Liver (tissue), 8 donors: ENCODE measurements at regions not wholly inside any gene's neighbourhood (a gene's known extent, or its start where the extent isn't known, plus 50 kb on each side); places are given as distances from the start of the nearest gene placed in this dataset.

Experiments
- DNase-seq: peaks from one replicate; pipeline ENCODE4 v3.0.0-alpha.2; 2017; ENCODE audit warnings: low spot score
- H3K27ac ChIP-seq, 2 donors: one replicate each; pipeline ENCODE4 v1.7.0; 2013; ENCODE audit warnings: inconsistent platforms in 2 of 2, low read length in 2 of 2, control low read depth in 1 of 2, low read depth in 1 of 2, mild to moderate bottlenecking in 1 of 2
- H3K27me3 ChIP-seq, 4 donors: one replicate each; pipeline versions ENCODE4 v1.6.1 to v1.7.0; 2013; ENCODE audit warnings: low read length in 3 of 4, inconsistent platforms in 1 of 4, mild to moderate bottlenecking in 1 of 4, moderate library complexity in 1 of 4; ENCODE audit not compliant: control insufficient read depth in 4 of 4, insufficient read depth in 4 of 4
- H3K36me3 ChIP-seq, 4 donors: one replicate each; pipeline versions ENCODE4 v1.6.1 to v1.7.0; 2013; ENCODE audit warnings: low read length in 3 of 4, mild to moderate bottlenecking in 3 of 4, low read depth in 1 of 4, moderate library complexity in 1 of 4; ENCODE audit not compliant: control insufficient read depth in 4 of 4, insufficient read depth in 3 of 4
- H3K4me1 ChIP-seq, 4 donors: one replicate each; pipeline versions ENCODE4 v1.6.1 to v1.7.0; 2013; ENCODE audit warnings: low read length in 3 of 4, mild to moderate bottlenecking in 3 of 4, moderate library complexity in 1 of 4; ENCODE audit not compliant: control insufficient read depth in 4 of 4, insufficient read depth in 4 of 4
- H3K4me3 ChIP-seq, 3 donors: one replicate each; pipeline versions ENCODE4 v1.6.1 to v1.7.0; 2013; ENCODE audit warnings: low read length in 3 of 3, control low read depth in 1 of 3, low read depth in 1 of 3, mild to moderate bottlenecking in 1 of 3
- H3K9ac ChIP-seq, 2 donors: one replicate each; pipeline ENCODE4 v1.7.0; 2013; ENCODE audit warnings: low read length in 2 of 2, mild to moderate bottlenecking in 2 of 2, moderate library complexity in 2 of 2, control low read depth in 1 of 2, low read depth in 1 of 2
- H3K9me3 ChIP-seq, 4 donors: one replicate each; pipeline versions ENCODE4 v1.6.1 to v1.7.0; 2013; ENCODE audit warnings: low read length in 3 of 4; ENCODE audit not compliant: control insufficient read depth in 4 of 4
- ATF3 ChIP-seq: IDR thresholded peaks from 2 replicates; pipeline ENCODE4 v1.6.1; 2016; ENCODE audit warnings: antibody characterized with exemption
- CTCF ChIP-seq: fragments of 150-350 bp; IDR thresholded peaks from 2 replicates; pipeline ENCODE4 v1.5.1; 2017; ENCODE audit warnings: improper control_type of control experiment, low read depth, low read length; ENCODE audit not compliant: missing input control
- EGR1 ChIP-seq, 2 donors: IDR thresholded peaks; 2 replicates each; pipeline ENCODE4 v1.6.1; 2016 to 2018; ENCODE audit warnings: antibody characterized with exemption in 2 of 2, low read depth in 2 of 2
- FOXA1 ChIP-seq: IDR thresholded peaks from 2 replicates; pipeline ENCODE4 v1.6.1; 2016; ENCODE audit warnings: antibody characterized with exemption
- FOXA2 ChIP-seq: IDR thresholded peaks from 2 replicates; pipeline ENCODE4 v1.6.1; 2016; ENCODE audit warnings: antibody characterized with exemption
- GABPA ChIP-seq, 2 donors: IDR thresholded peaks in 1 of 2; conservative IDR thresholded peaks in 1 of 2; 2 replicates each; pipeline ENCODE4 v1.6.1; 2016; ENCODE audit warnings: antibody characterized with exemption in 2 of 2, mild to moderate bottlenecking in 1 of 2, moderate library complexity in 1 of 2
- HNF4A ChIP-seq, 2 donors: conservative IDR thresholded peaks; 2 replicates each; pipeline ENCODE4 v1.6.1; 2016; ENCODE audit warnings: antibody characterized with exemption in 2 of 2, mild to moderate bottlenecking in 2 of 2
- HNF4G ChIP-seq: IDR thresholded peaks from 2 replicates; pipeline ENCODE4 v1.6.1; 2016; ENCODE audit warnings: antibody characterized with exemption
- JUND ChIP-seq, 2 donors: IDR thresholded peaks; 2 replicates each; pipeline ENCODE4 v1.6.1; 2016; ENCODE audit warnings: antibody characterized with exemption in 2 of 2
- MAX ChIP-seq: IDR thresholded peaks from 2 replicates; pipeline ENCODE4 v1.6.1; 2016; ENCODE audit warnings: antibody characterized with exemption
- NR2F2 ChIP-seq: IDR thresholded peaks from 2 replicates; pipeline ENCODE4 v1.6.1; 2016; ENCODE audit warnings: antibody characterized with exemption
- RAD21 ChIP-seq, 2 donors: IDR thresholded peaks; 2 replicates each; pipeline ENCODE4 v1.6.1; 2016; ENCODE audit warnings: antibody characterized with exemption in 2 of 2, mild to moderate bottlenecking in 2 of 2
- RXRA ChIP-seq, 2 donors: IDR thresholded peaks; 2 replicates each; pipeline ENCODE4 v1.6.1; 2017 to 2018; ENCODE audit warnings: antibody characterized with exemption in 2 of 2, mild to moderate bottlenecking in 1 of 2
- SP1 ChIP-seq: IDR thresholded peaks from 2 replicates; pipeline ENCODE4 v1.6.1; 2018; ENCODE audit warnings: antibody characterized with exemption, mild to moderate bottlenecking
- TAF1 ChIP-seq: conservative IDR thresholded peaks from 2 replicates; pipeline ENCODE4 v1.6.1; 2016; ENCODE audit warnings: antibody characterized with exemption, mild to moderate bottlenecking
- YY1 ChIP-seq: IDR thresholded peaks from 2 replicates; pipeline ENCODE4 v1.6.1; 2016; ENCODE audit warnings: antibody characterized with exemption, mild to moderate bottlenecking
- WGBS: extraction: QIAGEN DNeasy Blood & Tissue Kit; methylation state at CpG from one replicate; pipeline ENCODE4 v1.1.7; 2013; 5-methylcytosine and 5-hydroxymethylcytosine counted together
- TF ChIP-seq, protein P1 (sequence below): IDR thresholded peaks from 2 replicates; pipeline ENCODE4 v1.6.1; 2016; ENCODE audit warnings: antibody characterized with exemption
- TF ChIP-seq, protein P2 (sequence below): IDR thresholded peaks from 2 replicates; pipeline ENCODE4 v1.6.1; 2016; ENCODE audit warnings: antibody characterized with exemption, mild to moderate bottlenecking
- donor health status: healthy.
- donor health status: healthy.
- donor health status: healthy.
- donor health status: healthy.
- donor health status: healthy.

DNA sequence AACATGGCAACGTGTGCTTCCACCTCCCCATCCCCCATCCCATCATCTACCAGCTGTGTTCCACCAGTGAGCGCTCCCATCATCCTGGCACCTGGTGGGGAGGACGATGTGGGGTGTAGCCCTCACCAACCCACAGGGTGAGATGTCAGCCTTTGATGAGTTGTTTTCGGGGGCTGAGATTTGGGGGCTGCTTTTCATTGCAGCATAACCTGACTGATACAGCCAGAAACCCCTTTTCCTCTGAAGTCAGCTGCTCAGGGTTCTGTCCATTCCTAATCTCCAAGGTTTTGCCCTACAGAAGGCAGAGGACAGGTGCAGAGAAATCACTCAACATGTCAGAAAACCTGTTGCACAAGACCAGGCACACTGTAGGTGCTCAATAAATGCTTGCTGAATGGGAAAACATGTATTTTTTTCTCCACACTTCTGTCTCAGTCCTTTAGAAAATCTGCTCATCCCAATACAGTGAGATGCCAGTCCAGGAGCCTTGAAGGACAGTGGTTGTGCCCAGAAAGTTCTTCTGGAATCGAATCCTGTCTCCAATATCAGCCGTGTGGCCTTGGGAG lies 239.8 kb downstream of the RBM19 start:
- Histone ChIP-seq H3K9me3 (peaks cover 0 to 4% (median 1%) of the 10 kb centered on the region in 4 donors), H3K4me3 (no peak overlapping the region), H3K27me3 (peaks cover 0 to 2% (median 0%) of the 10 kb centered on the region in 4 donors), H3K4me1 (no peaks in the 10 kb centered on the region), H3K27ac (no peak overlapping the region), H3K9ac (no peak overlapping the region), H3K36me3 (no peaks in the 10 kb centered on the region)
- TF ChIP-seq FOXA1: no peak
- TF ChIP-seq JUND (IDR thresholded peaks at IDR 0.05): no peak
- no peak for TF ChIP-seq YY1
- no peak for TF ChIP-seq ATF3
- no peak for TF ChIP-seq EGR1 (IDR thresholded peaks at IDR 0.05; ENCODE audit: low read depth in 2 of 2)
- TF ChIP-seq HNF4G: no peak
- no peak for TF ChIP-seq RAD21 (IDR thresholded peaks at IDR 0.05)
- TF ChIP-seq FOXA2: no peak
- no peak for TF ChIP-seq SP1
- no peak for TF ChIP-seq NR2F2
- WGBS: 80% methylated on average over 6 of the region's 6 CpGs
- DNase-seq: no peak

DNA sequence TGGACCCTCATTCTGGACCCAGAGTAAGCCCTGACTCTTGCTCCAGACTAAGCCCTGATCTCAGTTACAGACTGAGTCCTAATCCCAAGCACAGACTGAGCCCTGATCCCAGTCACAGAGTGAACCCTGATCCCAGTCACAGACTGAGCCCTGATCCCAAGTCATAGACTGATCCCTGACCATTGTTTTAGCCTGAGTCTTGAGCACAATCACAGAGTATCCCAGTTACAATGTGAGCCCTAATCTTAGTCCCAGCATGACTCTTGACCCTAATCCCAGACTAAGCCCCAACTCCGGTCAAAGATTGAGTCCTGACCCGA lies 240.6 kb downstream of the RBM19 start:
- DNase-seq: no peak
- WGBS: 92% methylated on average over 2 of the region's 2 CpGs
- no peaks in the 10 kb centered on the region for H3K27me3 ChIP-seq
- H3K36me3 ChIP-seq: no peaks in the 10 kb centered on the region
- no peak overlapping the region for H3K4me3 ChIP-seq
- no peak for TF ChIP-seq CTCF
- no peak for TF ChIP-seq FOXA2
- no peak for TF ChIP-seq NR2F2
- TF ChIP-seq JUND (IDR thresholded peaks at IDR 0.05): no peak
- no peak for TF ChIP-seq EGR1 (IDR thresholded peaks at IDR 0.05; ENCODE audit: low read depth in 2 of 2)
- TF ChIP-seq, protein P1, sequence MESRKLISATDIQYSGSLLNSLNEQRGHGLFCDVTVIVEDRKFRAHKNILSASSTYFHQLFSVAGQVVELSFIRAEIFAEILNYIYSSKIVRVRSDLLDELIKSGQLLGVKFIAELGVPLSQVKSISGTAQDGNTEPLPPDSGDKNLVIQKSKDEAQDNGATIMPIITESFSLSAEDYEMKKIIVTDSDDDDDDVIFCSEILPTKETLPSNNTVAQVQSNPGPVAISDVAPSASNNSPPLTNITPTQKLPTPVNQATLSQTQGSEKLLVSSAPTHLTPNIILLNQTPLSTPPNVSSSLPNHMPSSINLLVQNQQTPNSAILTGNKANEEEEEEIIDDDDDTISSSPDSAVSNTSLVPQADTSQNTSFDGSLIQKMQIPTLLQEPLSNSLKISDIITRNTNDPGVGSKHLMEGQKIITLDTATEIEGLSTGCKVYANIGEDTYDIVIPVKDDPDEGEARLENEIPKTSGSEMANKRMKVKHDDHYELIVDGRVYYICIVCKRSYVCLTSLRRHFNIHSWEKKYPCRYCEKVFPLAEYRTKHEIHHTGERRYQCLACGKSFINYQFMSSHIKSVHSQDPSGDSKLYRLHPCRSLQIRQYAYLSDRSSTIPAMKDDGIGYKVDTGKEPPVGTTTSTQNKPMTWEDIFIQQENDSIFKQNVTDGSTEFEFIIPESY: no peak
- TF ChIP-seq GABPA (IDR thresholded peaks at IDR 0.05 in 1 of 2, conservative IDR thresholded peaks at IDR 0.05 in 1 of 2): no peak
- TF ChIP-seq RAD21 (IDR thresholded peaks at IDR 0.05): no peak
- TF ChIP-seq ATF3: no peak
- TF ChIP-seq HNF4A (conservative IDR thresholded peaks at IDR 0.05): no peak
- no peak for TF ChIP-seq SP1
- TF ChIP-seq, protein P2, sequence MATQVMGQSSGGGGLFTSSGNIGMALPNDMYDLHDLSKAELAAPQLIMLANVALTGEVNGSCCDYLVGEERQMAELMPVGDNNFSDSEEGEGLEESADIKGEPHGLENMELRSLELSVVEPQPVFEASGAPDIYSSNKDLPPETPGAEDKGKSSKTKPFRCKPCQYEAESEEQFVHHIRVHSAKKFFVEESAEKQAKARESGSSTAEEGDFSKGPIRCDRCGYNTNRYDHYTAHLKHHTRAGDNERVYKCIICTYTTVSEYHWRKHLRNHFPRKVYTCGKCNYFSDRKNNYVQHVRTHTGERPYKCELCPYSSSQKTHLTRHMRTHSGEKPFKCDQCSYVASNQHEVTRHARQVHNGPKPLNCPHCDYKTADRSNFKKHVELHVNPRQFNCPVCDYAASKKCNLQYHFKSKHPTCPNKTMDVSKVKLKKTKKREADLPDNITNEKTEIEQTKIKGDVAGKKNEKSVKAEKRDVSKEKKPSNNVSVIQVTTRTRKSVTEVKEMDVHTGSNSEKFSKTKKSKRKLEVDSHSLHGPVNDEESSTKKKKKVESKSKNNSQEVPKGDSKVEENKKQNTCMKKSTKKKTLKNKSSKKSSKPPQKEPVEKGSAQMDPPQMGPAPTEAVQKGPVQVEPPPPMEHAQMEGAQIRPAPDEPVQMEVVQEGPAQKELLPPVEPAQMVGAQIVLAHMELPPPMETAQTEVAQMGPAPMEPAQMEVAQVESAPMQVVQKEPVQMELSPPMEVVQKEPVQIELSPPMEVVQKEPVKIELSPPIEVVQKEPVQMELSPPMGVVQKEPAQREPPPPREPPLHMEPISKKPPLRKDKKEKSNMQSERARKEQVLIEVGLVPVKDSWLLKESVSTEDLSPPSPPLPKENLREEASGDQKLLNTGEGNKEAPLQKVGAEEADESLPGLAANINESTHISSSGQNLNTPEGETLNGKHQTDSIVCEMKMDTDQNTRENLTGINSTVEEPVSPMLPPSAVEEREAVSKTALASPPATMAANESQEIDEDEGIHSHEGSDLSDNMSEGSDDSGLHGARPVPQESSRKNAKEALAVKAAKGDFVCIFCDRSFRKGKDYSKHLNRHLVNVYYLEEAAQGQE: no peak
- no peak for TF ChIP-seq FOXA1
- TF ChIP-seq HNF4G: no peak
- TF ChIP-seq YY1: no peak
- TF ChIP-seq TAF1: no peak
- TF ChIP-seq MAX: no peak
- no peak for TF ChIP-seq RXRA (IDR thresholded peaks at IDR 0.05)
- no peak overlapping the region for H3K9ac ChIP-seq
- H3K4me1 ChIP-seq: no peaks in the 10 kb centered on the region
- H3K27ac ChIP-seq: no peak overlapping the region
- peaks cover 0 to 4% (median 1%) of the 10 kb centered on the region in 4 donors for H3K9me3 ChIP-seq
